ENCODE measurements at regions not wholly inside any gene's neighbourhood (a gene's known extent, or its start where the extent isn't known, plus 50 kb on each side); places are given as distances from the start of the nearest gene placed in this dataset.
"Not testable (repeated sequence)": the region's sequence is repeated elsewhere in the genome, so short reads cannot be mapped to it uniquely, and the experiment has no call there.

DNA sequence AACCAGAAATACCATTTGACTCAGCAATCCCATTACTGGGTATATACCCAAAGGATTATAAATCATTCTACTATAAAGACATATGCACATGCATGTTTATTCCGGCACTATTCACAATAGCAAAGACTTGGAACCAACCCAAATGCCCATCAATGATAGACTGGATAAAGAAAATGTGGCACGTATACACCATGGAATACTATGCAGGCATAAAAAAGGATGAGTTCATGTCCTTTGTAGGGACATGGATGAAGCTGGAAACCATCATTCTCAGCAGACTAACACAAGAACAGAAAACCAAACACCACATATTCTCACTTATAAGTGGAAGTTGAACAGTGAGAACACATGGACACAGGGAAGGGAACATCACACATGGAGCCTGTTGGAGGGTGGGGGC is 158.2 kb downstream of the GXYLT1 start:
- not testable (repeated sequence) for TF ChIP-seq CTCF, POLR2AphosphoS5 (IDR thresholded peaks at IDR 0.05)
